ENCODE measurements at regions not wholly inside any gene's neighbourhood (a gene's known extent, or its start where the extent isn't known, plus 50 kb on each side); places are given as distances from the start of the nearest gene placed in this dataset.

- TF ChIP-seq CTCF (IDR thresholded peaks at IDR 0.05; ENCODE audit: low read depth, low read length, missing control alignments) = no peak
- H3K4me3 ChIP-seq (ENCODE audit: low read depth, low read length) = no peak overlapping the region
- no peak for DNase-seq (ENCODE audit: low read depth)
Observed at GRCh38 chr13:26813980-26814348, 53.4 kb upstream of the GPR12 start.

GRCh38 chr13:26813321-26813979, 52.9 kb upstream of the GPR12 start:
- H3K4me3 ChIP-seq (ENCODE audit: low read depth, low read length) = no peak overlapping the region
- TF ChIP-seq CTCF (IDR thresholded peaks at IDR 0.05; ENCODE audit: low read depth, low read length, missing control alignments) = no peak
- DNase-seq (ENCODE audit: low read depth) = no peak

- H3K4me3 ChIP-seq (ENCODE audit: low read depth, low read length) = no peak overlapping the region
- no peak for DNase-seq (ENCODE audit: low read depth)
- TF ChIP-seq CTCF (IDR thresholded peaks at IDR 0.05; ENCODE audit: low read depth, low read length, missing control alignments) = no peak
Observed at GRCh38 chr13:26811581-26811980, 51.0 kb upstream of the GPR12 start.
